ENCODE measurements at regions not wholly inside any gene's neighbourhood (a gene's known extent, or its start where the extent isn't known, plus 50 kb on each side); places are given as distances from the start of the nearest gene placed in this dataset.

- no peak overlapping the region for H3K27ac ChIP-seq
- TF ChIP-seq, protein P1, sequence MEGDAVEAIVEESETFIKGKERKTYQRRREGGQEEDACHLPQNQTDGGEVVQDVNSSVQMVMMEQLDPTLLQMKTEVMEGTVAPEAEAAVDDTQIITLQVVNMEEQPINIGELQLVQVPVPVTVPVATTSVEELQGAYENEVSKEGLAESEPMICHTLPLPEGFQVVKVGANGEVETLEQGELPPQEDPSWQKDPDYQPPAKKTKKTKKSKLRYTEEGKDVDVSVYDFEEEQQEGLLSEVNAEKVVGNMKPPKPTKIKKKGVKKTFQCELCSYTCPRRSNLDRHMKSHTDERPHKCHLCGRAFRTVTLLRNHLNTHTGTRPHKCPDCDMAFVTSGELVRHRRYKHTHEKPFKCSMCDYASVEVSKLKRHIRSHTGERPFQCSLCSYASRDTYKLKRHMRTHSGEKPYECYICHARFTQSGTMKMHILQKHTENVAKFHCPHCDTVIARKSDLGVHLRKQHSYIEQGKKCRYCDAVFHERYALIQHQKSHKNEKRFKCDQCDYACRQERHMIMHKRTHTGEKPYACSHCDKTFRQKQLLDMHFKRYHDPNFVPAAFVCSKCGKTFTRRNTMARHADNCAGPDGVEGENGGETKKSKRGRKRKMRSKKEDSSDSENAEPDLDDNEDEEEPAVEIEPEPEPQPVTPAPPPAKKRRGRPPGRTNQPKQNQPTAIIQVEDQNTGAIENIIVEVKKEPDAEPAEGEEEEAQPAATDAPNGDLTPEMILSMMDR (conservative IDR thresholded peaks at IDR 0.05; ENCODE audit: low read depth) = no peak
- no peak for DNase-seq (ENCODE audit: low spot score)
- POLR2A ChIA-PET (ENCODE audit: low non-redundant PET) = no interaction called here
- CTCF ChIA-PET = no interaction called here
Measured at GRCh38 chr3:473033-473800, 276.7 kb downstream of the CHL1 start.

DNA sequence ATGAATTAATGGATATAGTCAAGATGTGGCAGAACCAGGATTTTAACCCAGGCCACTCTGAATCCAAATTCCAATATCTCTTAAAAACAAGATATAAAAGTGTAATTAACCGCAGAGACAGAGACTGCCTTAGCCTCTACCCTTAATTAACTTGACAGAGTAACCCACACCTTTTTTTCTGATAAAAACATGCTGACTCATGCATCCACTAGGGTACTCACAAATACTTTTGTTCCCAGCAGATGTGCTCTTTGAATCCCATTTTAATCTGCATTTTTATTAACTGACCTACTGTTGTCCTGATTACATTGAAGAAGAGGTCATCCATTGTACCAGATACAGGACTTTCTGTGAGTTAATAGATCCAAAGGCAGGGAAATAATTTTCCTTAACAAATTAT is 278.3 kb downstream of the CHL1 start:
- ChIA-PET POLR2A (ENCODE audit: low non-redundant PET) (no interaction called here), CTCF (no interaction called here)
- DNase-seq (ENCODE audit: low spot score) = no peak
- no peak overlapping the region for H3K27ac ChIP-seq
- TF ChIP-seq, protein P1 (conservative IDR thresholded peaks at IDR 0.05; ENCODE audit: low read depth) = no peak

GRCh38 chr3:480070-480469 is 283.5 kb downstream of the CHL1 start:
- TF ChIP-seq, protein P1 (conservative IDR thresholded peaks at IDR 0.05; ENCODE audit: low read depth) = no peak
- ChIA-PET CTCF (no interaction called here), POLR2A (ENCODE audit: low non-redundant PET) (no interaction called here)
- H3K27ac ChIP-seq = no peak overlapping the region
- no peak for DNase-seq (ENCODE audit: low spot score)

GRCh38 chr3:481111-481510 is 284.5 kb downstream of the CHL1 start:
- POLR2A ChIA-PET (ENCODE audit: low non-redundant PET) = no interaction called here
- CTCF ChIA-PET = no interaction called here
- TF ChIP-seq, protein P1 (conservative IDR thresholded peaks at IDR 0.05; ENCODE audit: low read depth) = no peak

DNA sequence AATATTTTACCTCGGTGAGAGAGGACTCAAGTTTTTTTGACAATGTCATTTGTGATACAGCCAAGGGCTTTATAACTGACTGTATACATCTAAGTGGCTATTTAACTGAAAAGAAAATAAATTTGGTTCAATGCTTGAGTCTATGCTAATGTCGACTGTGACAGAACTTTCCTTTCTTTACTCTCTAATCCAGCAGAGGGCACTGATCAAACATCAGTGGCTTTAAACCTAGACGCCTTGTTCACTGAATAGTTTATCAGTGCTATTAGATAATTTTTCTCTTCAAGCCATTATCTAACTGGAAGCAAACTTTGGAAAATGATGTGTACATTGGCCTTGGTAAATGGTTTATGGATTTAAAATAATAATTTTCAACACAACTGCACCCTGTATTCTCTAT is 285.1 kb downstream of the CHL1 start:
- ChIA-PET CTCF (no interaction called here), POLR2A (ENCODE audit: low non-redundant PET) (no interaction called here)
- TF ChIP-seq, protein P1 (conservative IDR thresholded peaks at IDR 0.05; ENCODE audit: low read depth) = no peak
- no peak overlapping the region for H3K27ac ChIP-seq
- DNase-seq (ENCODE audit: low spot score) = no peak

More at GRCh38 chr3:481111-481510, 284.5 kb downstream of the CHL1 start:
- DNase-seq (ENCODE audit: low spot score) = no peak
- H3K27ac ChIP-seq = no peak overlapping the region

GRCh38 chr3:482479-482878 is 285.9 kb downstream of the CHL1 start:
- no peak overlapping the region for H3K27ac ChIP-seq
- CTCF ChIA-PET = no interaction called here
- TF ChIP-seq, protein P1 (conservative IDR thresholded peaks at IDR 0.05; ENCODE audit: low read depth) = no peak
- no peak for DNase-seq (ENCODE audit: low spot score)
- POLR2A ChIA-PET (ENCODE audit: low non-redundant PET) = no interaction called here
